ENCODE measurements at regions not wholly inside any gene's neighbourhood (a gene's known extent, or its start where the extent isn't known, plus 50 kb on each side); places are given as distances from the start of the nearest gene placed in this dataset.

DNA sequence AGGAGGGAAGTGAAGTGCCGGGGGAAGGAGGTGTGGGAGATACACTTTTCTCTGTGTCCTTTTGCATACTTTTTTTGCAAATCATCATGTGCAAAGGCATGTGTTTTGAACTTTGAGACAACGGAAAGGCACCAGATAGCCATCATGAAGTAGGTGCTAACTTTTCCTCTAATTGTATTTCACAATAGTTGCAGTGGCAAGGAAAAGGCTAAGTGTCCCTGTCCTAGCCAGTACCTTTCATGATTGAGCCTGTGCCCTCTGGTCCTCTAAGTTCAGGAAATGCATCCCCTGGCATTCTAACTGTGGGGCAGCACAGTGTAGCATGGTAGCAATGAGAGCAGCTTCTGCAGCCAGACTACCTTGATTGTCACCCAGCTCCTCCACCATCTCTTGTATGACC, 186.2 kb downstream of the ADSS2 start:
- no peak for DNase-seq (ENCODE audit: low read depth)

DNA sequence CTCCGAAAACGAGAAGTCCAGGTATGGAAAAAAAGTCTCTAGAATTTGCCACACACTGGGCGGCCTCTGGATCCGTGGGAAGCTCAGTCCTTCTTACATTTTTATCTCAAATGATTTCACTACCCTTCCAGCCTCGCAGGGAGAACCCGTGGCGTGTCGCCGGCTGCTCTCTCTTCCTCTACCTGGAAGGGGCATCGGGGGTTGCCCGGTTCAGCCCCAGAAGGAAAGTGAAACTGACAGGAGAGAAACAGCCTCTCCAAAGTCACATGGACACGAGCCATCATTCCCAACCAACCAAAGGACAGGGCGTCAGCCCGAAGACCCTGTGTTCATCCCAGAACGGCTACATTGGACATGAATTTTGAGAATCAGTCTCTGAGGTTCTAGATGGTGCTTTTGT, 182.5 kb downstream of the ADSS2 start:
- DNase-seq (ENCODE audit: low read depth): no peak

DNA sequence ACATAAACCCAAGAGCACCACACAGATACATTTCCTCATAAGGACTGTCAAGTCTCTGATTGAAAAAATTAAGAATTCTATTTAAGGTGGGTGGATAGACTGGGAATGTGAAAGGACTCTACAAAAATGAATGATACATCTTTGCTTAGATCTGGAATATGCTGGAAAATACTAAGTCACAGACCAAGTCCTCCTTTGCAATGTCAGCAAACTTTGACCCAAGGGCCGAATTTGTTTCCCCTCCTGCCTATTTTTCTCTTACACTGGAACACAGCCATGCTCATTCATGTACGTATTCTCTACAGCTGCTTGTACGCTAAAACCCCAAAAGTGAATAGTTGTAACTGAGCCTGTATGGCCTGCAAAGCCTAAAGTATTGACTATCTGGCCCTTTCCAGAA, 180.7 kb downstream of the ADSS2 start:
- no peak for DNase-seq (ENCODE audit: low read depth)

DNA sequence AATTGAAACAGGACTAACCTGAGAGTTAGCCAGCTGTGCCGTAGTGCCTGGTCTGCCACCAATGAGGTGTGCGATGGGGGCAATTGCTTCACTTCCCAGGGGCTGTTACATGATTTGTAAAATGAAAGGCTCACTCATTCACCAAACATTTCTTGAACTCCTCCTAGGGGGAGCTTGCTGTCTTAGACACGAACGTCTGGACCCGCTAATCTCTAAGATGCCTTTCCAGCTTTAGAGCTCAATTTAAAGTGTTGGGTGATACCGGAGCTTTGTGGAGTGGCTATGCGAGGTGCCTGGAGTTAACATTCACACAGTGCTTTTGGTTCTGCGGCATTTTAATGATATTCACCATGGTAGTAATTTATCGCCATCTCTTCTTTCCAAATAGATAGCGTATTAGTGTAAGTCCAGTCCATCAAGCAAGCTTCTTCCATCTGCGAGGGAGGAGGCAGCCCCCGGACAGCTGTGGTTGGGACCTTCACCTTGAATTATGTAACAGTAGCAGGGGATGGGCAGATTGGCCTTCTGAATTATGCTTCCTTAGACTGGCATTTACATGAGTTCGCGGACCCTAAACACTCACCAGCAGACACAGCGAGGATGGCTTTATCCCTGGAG, 179.9 kb downstream of the ADSS2 start:
- DNase-seq (ENCODE audit: low read depth): peak; percentile 15

DNA sequence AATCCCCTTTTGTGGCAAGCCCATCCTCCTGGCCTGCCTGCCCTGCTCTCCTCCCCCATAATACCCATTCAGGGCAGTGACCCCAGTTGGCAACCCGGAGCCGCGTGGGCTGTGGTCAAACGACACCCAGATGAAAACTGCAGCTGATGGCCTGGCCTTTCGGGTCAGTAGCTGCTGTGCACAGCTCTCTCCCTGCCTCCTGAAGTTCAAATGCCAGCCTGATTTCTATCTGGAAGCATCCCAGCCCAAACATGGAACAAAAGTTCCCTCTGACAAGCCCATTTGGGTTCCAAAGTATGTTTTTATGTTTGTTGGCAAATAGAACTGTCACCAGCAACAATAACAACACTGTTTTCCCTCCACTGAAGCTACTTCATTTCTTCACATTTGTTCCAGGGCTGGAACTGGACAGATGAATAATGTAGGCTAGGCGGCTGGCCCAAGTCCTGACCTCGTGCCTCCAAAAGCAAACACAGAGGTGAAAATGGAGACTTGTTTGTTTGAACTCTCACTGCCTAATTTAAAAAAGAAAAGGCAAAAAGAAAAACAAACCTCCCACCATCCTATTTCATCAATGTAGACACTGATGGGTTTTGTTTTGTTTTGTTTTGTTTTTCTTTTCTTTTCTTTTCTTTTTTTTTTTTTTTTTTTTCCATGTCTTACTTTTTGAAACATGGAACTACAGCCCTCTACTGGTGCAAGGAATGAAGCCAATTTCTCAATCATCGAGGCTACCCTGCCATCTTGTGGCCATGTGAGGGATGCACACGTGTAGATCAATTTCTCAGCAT, 179.0 kb downstream of the ADSS2 start:
- DNase-seq (ENCODE audit: low read depth): peak; percentile 87

DNA sequence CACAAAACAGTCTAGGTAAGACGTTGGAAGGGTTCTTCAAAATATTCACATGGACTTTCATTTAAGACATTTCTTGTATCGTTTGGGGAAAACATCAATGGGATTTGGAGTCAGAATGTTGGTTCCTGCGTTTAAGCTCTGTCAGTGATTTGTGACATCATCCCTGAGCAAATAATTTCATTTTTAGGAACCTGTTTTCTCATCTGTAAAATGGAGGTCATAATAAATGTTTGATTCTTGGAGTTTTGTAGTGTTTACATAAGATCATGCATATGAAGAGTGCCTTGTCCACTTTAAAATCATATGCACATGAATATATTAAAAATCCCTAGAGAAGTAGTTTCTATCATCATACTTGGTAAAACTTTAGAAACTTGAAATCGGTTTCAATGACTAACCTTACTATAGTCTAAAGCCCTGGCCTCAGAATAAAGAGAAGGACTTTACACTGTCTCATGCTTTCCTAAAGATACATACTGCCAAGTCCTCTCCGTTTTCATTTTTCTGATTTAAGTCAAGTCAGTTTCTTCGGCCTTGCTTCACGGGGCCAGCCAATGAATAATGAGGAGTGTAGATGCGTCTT, 178.4 kb downstream of the ADSS2 start:
- no peak for DNase-seq (ENCODE audit: low read depth)

DNA sequence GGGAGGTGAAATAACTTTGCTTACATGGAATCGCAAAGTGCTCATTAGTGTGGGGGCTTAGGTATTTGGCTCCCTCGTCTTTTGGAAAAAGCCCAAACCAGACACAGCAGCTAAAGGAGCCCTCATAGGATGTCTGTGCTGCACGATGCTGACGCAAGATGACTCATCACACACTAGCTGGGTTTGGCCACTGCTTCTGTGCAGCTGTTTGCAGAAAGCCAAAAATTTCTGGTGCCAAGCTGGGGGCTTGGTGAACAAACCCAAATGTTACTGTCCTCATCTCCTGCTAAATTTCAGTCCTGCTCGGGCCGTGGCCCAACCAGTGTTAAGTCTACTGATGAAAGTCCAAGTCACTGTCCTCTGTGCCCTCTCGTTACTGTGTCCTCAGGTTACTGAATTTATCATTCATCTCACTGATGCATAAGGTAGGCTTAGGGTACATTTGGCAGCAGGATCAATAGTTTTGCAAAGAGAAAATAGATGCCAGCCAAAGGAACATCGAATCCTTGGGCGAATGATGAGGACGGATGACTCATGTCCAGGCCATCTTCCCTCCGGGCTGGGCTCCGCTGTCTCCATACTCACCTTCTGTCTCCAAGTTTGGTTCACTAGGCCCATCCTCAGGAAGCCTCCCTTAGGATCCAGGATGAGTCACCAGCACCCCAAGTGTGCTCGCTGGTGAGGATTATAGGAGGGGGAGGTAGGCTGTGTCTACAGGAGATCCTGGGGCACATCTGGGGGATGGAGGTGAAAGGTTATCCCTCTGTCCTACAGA, 177.7 kb downstream of the ADSS2 start:
- DNase-seq (ENCODE audit: low read depth): peak; percentile 98

DNA sequence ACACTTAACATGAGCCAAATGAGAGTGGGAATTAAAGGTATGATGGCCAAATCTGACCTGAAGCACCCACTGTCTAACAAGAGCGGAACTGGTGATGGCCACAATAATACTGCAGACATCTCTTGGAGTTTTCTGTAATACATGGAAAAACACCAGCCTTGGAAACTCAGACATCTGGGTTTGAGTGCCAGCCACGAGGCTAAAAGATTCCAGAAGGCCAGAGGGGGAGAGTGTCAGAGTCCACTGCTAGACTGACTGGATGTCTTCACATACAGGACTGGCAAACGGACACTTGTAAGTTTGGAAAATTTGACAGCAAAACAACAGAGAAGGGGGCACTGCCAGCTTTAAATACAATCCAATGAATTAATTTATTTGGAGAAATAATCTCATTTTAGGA, 175.1 kb downstream of the ADSS2 start:
- no peak for DNase-seq (ENCODE audit: low read depth)

DNA sequence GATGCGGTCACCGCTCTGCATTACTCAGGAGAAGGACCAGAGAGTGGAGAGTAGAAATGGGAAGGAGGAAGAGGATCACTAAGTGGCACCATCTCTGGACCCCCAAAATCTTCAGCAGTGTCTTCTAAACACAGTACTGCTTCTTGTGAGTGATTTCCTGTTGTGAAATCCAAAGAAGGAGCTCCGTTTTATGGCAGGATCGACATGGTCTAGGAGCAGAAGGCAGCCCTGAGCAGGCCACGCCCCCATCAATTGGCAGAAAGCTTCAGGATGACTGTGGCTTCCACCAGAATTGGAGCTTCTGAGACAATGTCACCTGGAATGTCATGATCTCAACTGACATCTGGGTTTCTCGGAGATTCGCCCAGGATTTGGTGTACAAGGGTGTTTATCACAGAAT, 171.5 kb downstream of the ADSS2 start:
- no peak for DNase-seq (ENCODE audit: low read depth)

DNA sequence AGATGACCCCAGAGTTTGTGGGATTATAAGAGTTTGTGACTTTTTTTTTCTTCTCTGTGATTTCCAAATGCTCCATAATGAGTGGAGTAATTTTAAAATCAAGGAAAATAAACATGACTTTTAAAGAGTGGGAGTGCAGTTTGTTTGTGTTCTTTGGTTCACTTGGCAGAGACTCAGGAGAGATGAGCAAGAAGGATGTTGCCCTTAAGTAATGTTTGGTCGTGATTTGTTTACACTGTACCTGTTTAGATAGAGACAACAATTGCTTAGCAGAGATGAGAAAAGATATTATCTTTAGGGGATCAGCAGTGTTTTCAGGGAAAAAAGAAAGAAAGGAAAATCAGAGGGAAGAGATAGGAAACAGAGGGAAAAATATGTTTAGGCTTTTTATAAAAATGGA, 170.8 kb downstream of the ADSS2 start:
- peak; percentile 85 for DNase-seq (ENCODE audit: low read depth)

DNA sequence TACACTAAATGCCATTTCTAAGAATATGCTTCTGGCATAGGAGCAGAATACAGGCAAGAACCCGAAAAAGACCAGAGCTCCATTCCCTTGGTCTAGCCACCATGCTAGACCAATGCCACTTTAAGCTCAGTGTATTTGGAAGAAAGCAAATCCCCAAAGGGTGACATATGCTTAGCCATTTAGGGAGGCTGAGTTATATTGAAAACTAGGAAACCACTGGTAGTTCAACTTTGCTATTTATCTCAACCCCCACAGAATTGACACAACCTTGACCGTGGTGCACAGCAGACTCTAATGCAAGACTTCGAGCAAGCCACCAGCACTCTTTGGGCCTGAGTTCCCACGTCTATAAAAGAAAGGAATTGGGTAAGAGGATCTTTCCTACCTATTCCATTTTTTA, 167.9 kb downstream of the ADSS2 start:
- DNase-seq (ENCODE audit: low read depth): no peak

DNA sequence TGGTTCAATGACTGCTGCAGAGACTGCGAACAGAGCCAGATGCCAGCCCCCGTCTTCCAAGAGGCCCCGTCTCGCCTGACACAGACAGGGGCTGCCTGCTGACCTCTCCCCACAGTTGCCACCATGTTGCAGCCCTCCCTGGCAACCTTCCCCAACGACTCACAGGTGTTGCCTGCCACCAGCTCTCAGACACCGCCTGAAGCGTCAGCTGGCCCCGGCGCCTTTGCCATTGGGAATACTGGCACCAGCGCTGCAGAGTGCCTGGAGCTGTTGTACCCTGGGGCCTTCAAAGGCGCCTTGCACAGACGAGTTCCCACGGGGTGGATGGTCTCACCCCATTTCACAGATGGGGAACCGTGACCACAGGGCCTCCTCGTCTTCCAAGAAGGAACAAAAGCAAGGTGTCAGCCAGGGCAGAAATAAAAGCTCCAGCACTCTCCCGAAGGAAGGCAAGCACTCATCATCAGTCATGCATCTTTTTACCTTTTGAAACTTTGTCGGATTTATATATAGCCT, 167.0 kb downstream of the ADSS2 start:
- no peak for DNase-seq (ENCODE audit: low read depth)

DNA sequence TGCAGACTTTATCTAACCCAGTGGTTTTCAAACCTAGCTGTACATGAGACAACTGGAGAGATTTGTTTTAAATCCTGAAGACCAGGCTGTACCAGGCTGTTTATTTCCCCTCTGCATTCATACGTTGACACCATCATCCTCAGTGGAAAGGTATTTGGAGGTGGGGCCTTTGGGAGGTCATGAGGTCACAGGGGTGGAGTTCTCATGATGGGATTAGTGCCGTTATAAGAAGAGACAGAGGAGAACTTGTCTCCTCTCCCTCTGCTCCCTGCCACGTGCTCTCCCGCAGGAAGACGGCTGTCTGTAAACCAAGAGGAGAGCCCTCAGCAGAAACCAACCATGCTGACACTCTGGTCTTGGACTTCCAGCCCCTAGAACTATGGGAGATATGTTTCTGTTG, 165.4 kb downstream of the ADSS2 start:
- DNase-seq (ENCODE audit: low read depth): peak; percentile 61

DNA sequence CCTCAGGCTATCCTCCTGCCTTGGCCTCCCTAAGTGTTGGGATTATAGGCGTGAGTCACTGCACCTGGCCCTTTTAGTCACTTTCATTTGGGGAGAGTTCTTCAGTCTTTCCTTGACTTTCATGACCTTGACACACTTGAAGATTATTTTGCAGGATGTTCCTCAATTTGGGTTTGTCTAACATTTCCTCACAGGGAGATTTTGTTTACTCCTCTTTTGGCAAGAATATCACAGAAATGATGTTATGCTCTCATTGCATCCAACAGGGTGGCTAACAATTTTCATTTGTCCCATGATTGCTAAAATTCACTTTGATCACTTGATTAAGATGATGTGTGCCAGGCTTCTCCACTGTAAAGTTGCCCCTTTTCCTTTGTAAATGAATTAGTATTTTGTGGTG, 164.0 kb downstream of the ADSS2 start:
- DNase-seq (ENCODE audit: low read depth): no peak

DNA sequence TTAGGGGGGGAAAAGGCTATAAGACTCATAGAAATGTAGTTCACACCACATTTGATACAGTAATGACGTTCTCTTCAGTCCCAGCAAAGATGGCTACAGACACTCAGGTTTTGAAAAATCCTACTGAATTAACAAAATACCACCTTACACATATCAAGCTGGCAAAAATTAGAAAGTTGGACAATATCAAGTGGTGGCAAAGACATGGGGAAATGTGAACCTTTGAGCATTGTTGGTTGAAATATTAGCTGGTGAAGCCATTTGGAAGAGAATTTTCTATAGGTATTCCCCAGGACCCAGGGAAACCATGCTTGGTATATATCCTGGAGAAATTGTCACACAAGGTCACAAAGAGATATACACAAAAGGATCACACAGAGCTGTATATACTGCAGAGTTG, 163.0 kb downstream of the ADSS2 start:
- DNase-seq (ENCODE audit: low read depth): no peak

DNA sequence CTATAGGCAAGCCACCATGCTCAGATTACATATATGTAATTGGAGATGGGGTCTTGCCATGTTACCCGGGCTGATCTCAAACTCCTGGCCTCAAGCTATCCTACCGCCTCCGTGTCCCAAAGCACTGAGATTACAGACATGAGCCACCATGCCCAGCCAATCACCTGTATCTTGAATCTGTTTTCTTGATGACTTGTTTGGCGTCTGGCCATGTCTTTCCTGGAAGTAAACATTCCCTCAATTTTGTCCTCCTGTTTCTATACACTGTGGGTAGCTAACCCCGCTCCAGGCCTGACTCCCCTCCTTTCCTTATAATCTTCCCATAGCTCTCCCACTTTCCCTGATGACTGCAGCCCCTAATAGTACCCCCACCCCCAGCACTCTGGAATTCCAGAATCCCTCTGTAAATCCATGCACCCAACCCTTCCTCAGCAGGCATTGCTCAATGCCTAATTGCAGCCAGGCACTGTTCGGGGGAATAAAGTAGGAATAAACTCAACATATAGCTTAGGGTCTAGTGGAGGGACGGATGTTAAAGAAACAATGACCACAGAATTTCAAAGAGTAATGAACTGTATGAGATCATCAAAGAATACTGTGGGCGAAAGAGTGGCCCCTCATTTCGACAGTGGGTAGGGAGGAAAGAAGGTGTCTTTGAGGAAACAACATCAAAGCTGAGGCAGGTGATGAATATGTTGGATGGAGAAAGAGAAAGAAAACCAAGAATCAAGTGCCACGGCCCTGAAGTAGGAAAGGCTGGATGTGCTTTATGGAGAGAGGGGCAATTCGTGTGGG, 161.5 kb downstream of the ADSS2 start:
- no peak for DNase-seq (ENCODE audit: low read depth)

DNA sequence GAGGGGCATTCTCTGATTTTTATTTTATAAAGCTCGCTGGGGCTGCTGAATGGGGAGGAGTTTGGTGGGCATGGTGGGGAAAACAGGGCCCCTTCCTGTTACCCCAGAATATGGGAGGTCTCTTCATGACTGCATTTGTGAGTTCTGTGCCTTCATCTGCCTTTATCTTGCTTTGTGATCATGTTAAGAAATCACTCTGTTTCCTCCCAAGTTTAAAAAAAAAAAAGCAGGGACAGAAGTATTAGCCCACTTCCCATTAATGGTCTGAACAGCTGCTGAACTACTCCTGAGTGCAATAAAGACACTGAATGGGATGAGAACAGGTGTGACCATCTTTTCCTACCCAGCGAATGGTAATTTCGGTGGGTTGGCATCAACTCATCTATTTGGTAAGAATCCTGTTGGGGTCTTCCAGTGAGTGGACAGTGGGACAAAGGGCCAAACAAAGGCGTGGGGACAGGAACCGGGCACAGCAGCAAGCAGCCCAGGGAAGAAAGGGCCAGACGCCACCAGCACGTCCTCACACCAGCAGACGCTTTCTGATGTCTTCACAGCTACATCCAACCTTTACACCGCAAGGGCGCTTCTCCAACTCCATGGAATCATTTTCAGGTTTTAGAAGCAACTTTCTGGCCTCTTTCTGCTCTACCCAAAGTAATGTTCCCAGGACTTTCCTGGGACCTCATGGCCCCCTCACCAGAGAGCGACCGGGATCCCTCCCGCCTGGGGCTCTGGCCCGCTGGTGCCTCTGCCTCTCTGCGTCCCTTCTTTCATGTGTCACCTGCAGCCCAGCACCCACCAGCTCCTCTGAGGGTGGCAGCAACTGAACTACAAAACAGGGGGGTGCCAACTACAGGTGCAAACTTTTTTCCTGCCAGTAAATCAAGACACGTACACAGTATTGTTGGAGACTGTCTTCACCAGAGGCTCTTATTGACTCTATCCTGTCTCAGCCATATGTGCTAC, 160.2 kb downstream of the ADSS2 start:
- no peak for DNase-seq (ENCODE audit: low read depth)

DNA sequence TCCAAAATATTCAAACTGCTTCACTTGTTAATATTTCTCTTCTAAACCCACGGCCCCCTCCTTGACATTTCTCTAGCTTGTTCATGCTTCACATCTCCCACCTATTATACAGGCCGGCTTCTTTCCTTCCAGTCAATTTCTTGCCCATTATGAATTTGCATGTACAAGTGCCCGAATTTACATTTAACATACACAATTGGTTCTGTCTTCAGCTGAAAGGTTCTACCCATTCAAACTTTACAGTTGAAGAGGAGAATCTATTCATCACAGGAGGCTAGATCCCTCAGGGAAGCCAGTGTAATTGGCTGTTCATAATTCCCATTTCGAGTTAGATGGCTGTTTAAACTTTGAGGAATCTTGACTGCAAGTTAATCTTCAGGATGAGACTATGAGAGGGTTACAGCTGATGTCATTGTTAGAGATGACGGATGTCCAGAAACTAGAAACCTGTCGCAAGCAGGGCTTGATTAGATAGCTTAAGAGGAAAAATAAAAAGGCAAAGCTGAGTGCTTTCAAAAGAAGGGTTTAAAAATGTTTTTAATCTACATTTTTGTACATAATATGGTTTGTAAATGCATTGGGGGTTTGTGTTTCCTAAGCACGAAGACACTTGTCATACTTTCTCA, 157.0 kb downstream of the ADSS2 start:
- no peak for DNase-seq (ENCODE audit: low read depth)

DNA sequence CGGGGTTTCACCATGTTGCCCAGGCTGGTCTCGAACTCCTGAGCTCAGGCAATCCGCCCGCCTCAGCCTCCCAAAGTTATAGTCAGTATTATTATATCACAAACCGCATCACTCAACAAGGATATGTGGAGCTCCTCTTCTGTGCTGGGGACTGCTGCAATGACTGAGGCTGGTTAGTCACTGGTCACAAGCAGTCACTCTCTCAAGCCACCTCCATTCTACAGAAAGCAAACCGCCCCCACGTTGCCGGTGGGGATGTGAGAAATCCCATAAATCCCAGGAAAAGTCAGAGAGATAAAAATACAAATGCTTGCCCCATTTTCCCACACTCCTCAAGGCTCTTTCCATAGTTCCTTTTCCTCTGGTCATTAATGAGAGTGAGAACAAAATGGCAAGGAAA, 155.7 kb downstream of the ADSS2 start:
- DNase-seq (ENCODE audit: low read depth): no peak

DNA sequence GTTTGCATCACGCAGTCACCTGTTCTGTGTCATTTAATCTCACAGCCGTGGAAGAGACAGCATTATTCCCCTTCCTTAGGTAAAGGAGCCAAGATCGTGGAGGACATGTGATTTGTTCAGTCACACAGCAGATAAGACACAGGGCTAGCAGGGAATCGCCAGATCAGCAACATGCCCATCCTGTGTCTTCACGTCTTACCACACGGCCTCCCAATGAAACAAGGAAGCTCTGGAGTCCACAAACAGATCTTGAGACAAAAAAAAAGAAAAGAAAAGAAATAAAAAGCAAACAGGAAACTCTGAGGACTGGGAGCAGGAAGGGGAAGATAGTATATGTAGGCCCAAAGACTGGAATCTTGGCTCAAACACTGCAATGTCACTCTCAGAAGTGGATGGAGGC, 155.3 kb downstream of the ADSS2 start:
- no peak for DNase-seq (ENCODE audit: low read depth)

All from amniotic epithelial cell (primary cell).